Thoracic aorta (tissue), 2 donors: ENCODE measurements at regions not wholly inside any gene's neighbourhood (a gene's known extent, or its start where the extent isn't known, plus 50 kb on each side); places are given as distances from the start of the nearest gene placed in this dataset.
"Not testable (repeated sequence)": the region's sequence is repeated elsewhere in the genome, so short reads cannot be mapped to it uniquely, and the experiment has no call there.

ENCODE experiments used
- ATAC-seq: fragments of 150-250 bp; one replicate; pipeline ENCODE4 v1.8.0; 2017; ENCODE audit warnings: low read depth; ENCODE audit not compliant: insufficient number of reproducible peaks, low FRiP score
- DNase-seq: peaks from one replicate; pipeline ENCODE4 v3.0.0-alpha.2; 2020; ENCODE audit warnings: low spot score
- H3K27ac ChIP-seq, 2 donors: fragments of 200-600 bp; sonication (generic); 1 replicate in 1 of 2; 2 replicates in 1 of 2; pipeline ENCODE4 v1.5.1; 2016; ENCODE audit warnings: mild to moderate bottlenecking in 2 of 2, moderate library complexity in 2 of 2
- H3K27me3 ChIP-seq: fragments of 200-600 bp; sonication (generic); replicated peaks from 2 replicates; pipeline ENCODE4 v1.6.0; 2016; ENCODE audit warnings: mild to moderate bottlenecking; ENCODE audit not compliant: insufficient read depth
- H3K36me3 ChIP-seq: fragments of 200-600 bp; sonication (generic); one replicate; pipeline ENCODE4 v1.5.1; 2016
- H3K4me1 ChIP-seq, 2 donors: fragments of 200-600 bp; sonication (generic); 1 replicate in 1 of 2; 2 replicates in 1 of 2; pipeline versions ENCODE4 v1.5.1 to v1.6.0; 2016; ENCODE audit warnings: low read depth in 2 of 2, mild to moderate bottlenecking in 1 of 2; ENCODE audit not compliant: control insufficient read depth in 1 of 2
- H3K4me3 ChIP-seq: fragments of 200-600 bp; sonication (generic); 2 replicates; pipeline ENCODE4 v1.5.1; 2016; ENCODE audit warnings: mild to moderate bottlenecking
- H3K9me3 ChIP-seq: fragments of 200-600 bp; sonication (generic); 2 replicates; pipeline ENCODE4 v1.5.1; 2016
- CTCF ChIP-seq: fragments of 200-600 bp; sonication (generic); IDR thresholded peaks from one replicate; pipeline ENCODE4 v1.5.1; 2019; ENCODE audit warnings: antibody characterized with exemption

GRCh38 chr5:103881560-103881959 is 319.0 kb upstream of the NUDT12 start:
- no peak for TF ChIP-seq CTCF
- no peaks in the 10 kb centered on the region for H3K9me3 ChIP-seq
- H3K27me3 ChIP-seq = no peaks in the 10 kb centered on the region
- H3K4me1 ChIP-seq = no peaks in the 10 kb centered on the region
- no peak overlapping the region for H3K4me3 ChIP-seq
- H3K27ac ChIP-seq = no peak overlapping the region
- no peak for DNase-seq
- ATAC-seq = no peak
- no peaks in the 10 kb centered on the region for H3K36me3 ChIP-seq

- no peak for TF ChIP-seq CTCF
- ATAC-seq (no peak), DNase-seq (no peak)
- Histone ChIP-seq H3K36me3 (no peaks in the 10 kb centered on the region), H3K27ac (no peak overlapping the region), H3K4me3 (no peak overlapping the region), H3K27me3 (no peaks in the 10 kb centered on the region), H3K4me1 (no peaks in the 10 kb centered on the region), H3K9me3 (no peaks in the 10 kb centered on the region)
Observed at GRCh38 chr5:103867857-103868598, 305.4 kb upstream of the NUDT12 start.

GRCh38 chr5:103866169-103866568 is 303.6 kb upstream of the NUDT12 start:
- Histone ChIP-seq H3K4me3 (no peak overlapping the region), H3K4me1 (no peaks in the 10 kb centered on the region), H3K36me3 (no peaks in the 10 kb centered on the region), H3K27me3 (no peaks in the 10 kb centered on the region), H3K27ac (no peak overlapping the region), H3K9me3 (no peaks in the 10 kb centered on the region)
- ATAC-seq = no peak
- no peak for DNase-seq
- TF ChIP-seq CTCF = no peak

GRCh38 chr5:103862398-103862797 is 299.8 kb upstream of the NUDT12 start:
- no peaks in the 10 kb centered on the region for H3K9me3 ChIP-seq
- DNase-seq (no peak), ATAC-seq (no peak)
- no peaks in the 10 kb centered on the region for H3K36me3 ChIP-seq
- H3K27ac ChIP-seq = no peak overlapping the region
- H3K4me1 ChIP-seq = no peaks in the 10 kb centered on the region
- no peak overlapping the region for H3K4me3 ChIP-seq
- no peaks in the 10 kb centered on the region for H3K27me3 ChIP-seq
- TF ChIP-seq CTCF = no peak

- ATAC-seq (no peak), DNase-seq (no peak)
- no peak overlapping the region for H3K27ac ChIP-seq
- H3K9me3 ChIP-seq = no peaks in the 10 kb centered on the region
- H3K4me1 ChIP-seq = no peaks in the 10 kb centered on the region
- no peaks in the 10 kb centered on the region for H3K36me3 ChIP-seq
- no peaks in the 10 kb centered on the region for H3K27me3 ChIP-seq
- no peak overlapping the region for H3K4me3 ChIP-seq
- no peak for TF ChIP-seq CTCF
Observed at GRCh38 chr5:103860327-103860726, 297.7 kb upstream of the NUDT12 start.

- H3K4me3 ChIP-seq, H3K27me3 ChIP-seq, ATAC-seq, DNase-seq, H3K9me3 ChIP-seq, H3K4me1 ChIP-seq, H3K27ac ChIP-seq, H3K36me3 ChIP-seq: not testable (repeated sequence)
Observed at GRCh38 chr5:103858367-103858766, 295.8 kb upstream of the NUDT12 start.
